A549 (cell line): ENCODE measurements at regions not wholly inside any gene's neighbourhood (a gene's known extent, or its start where the extent isn't known, plus 50 kb on each side); places are given as distances from the start of the nearest gene placed in this dataset.

Experiments
- CBX2 ChIP-seq: fragments of 200-600 bp; sonication (generic); IDR thresholded peaks from 2 replicates; pipeline ENCODE4 v1.6.1; 2016; ENCODE audit warnings: low read depth, mild to moderate bottlenecking, borderline replicate concordance
- CHD4 ChIP-seq: fragments of 200-600 bp; sonication (generic); IDR thresholded peaks from 2 replicates; pipeline ENCODE4 v1.6.1; 2016; ENCODE audit warnings: antibody characterized with exemption, mild to moderate bottlenecking, borderline replicate concordance
- HDAC2 ChIP-seq: fragments of 200-600 bp; sonication (generic); IDR thresholded peaks from 2 replicates; pipeline ENCODE4 v1.6.1; 2016
- JUN ChIP-seq, 2 experiments: fragments of >200 bp; sonication (Bioruptor Twin); formaldehyde crosslinking; IDR thresholded peaks; 2 replicates in 1 of 2; 3 replicates in 1 of 2; pipeline ENCODE4 v1.6.1; 2016 to 2017
- MAZ ChIP-seq: fragments of 150-350 bp; IDR thresholded peaks from 2 replicates; pipeline ENCODE4 v1.6.1; 2014; ENCODE audit warnings: antibody characterized with exemption, low read depth, low read length, borderline replicate concordance
- MYC ChIP-seq: IDR thresholded peaks from 2 replicates; pipeline ENCODE4 v1.6.1; 2012; ENCODE audit warnings: mild to moderate bottlenecking, inconsistent platforms, low read length, improper control_type of control experiment, borderline replicate concordance
- POLR2A ChIP-seq: IDR thresholded peaks from 2 replicates; pipeline ENCODE4 v1.6.1; 2012; ENCODE audit warnings: mild to moderate bottlenecking, low read length
- RNF2 ChIP-seq: fragments of 200-600 bp; sonication (generic); IDR thresholded peaks from 2 replicates; pipeline ENCODE4 v1.6.1; 2016; ENCODE audit warnings: low read depth, mild to moderate bottlenecking, antibody characterized with exemption, moderate library complexity, borderline replicate concordance
- SREBF2 ChIP-seq: fragments of 450-650 bp; IDR thresholded peaks from 2 replicates; pipeline ENCODE4 v1.6.1; 2014; ENCODE audit warnings: mild to moderate bottlenecking, moderate library complexity
- TF ChIP-seq, protein P1 (sequence below): IDR thresholded peaks from 2 replicates; pipeline ENCODE4 v1.6.1; 2012
- TF ChIP-seq, protein P2 (sequence below): fragments of >200 bp; sonication (Bioruptor Twin); formaldehyde crosslinking; IDR thresholded peaks from 2 replicates; pipeline ENCODE4 v1.6.1; 2016
- TF ChIP-seq, protein P3 (sequence below): fragments of >200 bp; sonication (Bioruptor Twin); formaldehyde crosslinking; IDR thresholded peaks from 3 replicates; pipeline ENCODE4 v1.5.1; 2016
- TF ChIP-seq, protein P4 (sequence below): fragments of 450-650 bp; IDR thresholded peaks from 2 replicates; pipeline ENCODE4 v1.6.1; 2014; ENCODE audit warnings: antibody characterized with exemption

DNA sequence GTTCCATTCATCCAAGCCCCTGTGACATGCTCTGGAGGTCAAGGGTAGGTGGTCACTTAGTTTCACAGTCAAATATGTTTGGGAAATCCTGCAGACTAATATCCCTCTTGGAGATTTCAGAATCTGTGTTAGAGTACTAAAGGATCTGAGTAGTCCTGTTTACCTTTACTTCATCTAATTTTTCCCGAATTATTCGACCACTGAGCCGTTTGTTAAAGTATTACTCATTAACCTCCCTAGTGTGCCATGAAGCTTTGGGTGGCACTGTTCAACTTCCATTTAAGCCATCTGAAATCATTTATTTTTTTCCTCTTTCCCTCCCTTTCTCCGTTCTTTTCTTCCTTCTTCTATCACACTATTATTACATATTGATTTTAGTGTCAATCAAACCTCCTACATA lies 109.9 kb downstream of the NGF start:
- TF ChIP-seq, protein P1, sequence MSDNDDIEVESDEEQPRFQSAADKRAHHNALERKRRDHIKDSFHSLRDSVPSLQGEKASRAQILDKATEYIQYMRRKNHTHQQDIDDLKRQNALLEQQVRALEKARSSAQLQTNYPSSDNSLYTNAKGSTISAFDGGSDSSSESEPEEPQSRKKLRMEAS = no peak
- TF ChIP-seq, protein P2, sequence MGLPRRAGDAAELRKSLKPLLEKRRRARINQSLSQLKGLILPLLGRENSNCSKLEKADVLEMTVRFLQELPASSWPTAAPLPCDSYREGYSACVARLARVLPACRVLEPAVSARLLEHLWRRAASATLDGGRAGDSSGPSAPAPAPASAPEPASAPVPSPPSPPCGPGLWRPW = no peak
- TF ChIP-seq, protein P3, sequence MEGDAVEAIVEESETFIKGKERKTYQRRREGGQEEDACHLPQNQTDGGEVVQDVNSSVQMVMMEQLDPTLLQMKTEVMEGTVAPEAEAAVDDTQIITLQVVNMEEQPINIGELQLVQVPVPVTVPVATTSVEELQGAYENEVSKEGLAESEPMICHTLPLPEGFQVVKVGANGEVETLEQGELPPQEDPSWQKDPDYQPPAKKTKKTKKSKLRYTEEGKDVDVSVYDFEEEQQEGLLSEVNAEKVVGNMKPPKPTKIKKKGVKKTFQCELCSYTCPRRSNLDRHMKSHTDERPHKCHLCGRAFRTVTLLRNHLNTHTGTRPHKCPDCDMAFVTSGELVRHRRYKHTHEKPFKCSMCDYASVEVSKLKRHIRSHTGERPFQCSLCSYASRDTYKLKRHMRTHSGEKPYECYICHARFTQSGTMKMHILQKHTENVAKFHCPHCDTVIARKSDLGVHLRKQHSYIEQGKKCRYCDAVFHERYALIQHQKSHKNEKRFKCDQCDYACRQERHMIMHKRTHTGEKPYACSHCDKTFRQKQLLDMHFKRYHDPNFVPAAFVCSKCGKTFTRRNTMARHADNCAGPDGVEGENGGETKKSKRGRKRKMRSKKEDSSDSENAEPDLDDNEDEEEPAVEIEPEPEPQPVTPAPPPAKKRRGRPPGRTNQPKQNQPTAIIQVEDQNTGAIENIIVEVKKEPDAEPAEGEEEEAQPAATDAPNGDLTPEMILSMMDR = no peak
- TF ChIP-seq CBX2 = no peak
- TF ChIP-seq SREBF2 = no peak
- no peak for TF ChIP-seq MAZ
- TF ChIP-seq RNF2 = no peak
- TF ChIP-seq, protein P4, sequence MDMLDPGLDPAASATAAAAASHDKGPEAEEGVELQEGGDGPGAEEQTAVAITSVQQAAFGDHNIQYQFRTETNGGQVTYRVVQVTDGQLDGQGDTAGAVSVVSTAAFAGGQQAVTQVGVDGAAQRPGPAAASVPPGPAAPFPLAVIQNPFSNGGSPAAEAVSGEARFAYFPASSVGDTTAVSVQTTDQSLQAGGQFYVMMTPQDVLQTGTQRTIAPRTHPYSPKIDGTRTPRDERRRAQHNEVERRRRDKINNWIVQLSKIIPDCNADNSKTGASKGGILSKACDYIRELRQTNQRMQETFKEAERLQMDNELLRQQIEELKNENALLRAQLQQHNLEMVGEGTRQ = no peak
- no peak for TF ChIP-seq CHD4
- TF ChIP-seq MYC = no peak
- TF ChIP-seq HDAC2 = no peak
- no peak for TF ChIP-seq POLR2A
- TF ChIP-seq JUN (IDR thresholded peaks at IDR 0.05) = no peak
